COLO668 (cell line): ENCODE measurements at regions not wholly inside any gene's neighbourhood (a gene's known extent, or its start where the extent isn't known, plus 50 kb on each side); places are given as distances from the start of the nearest gene placed in this dataset.
"Not testable (repeated sequence)": the region's sequence is repeated elsewhere in the genome, so short reads cannot be mapped to it uniquely, and the experiment has no call there.

Experiments used
- DNase-seq: peaks from one replicate; lab custom pipeline; 2025; ENCODE audit not compliant: unreplicated experiment; lab: John Stamatoyannopoulos, UW

DNA sequence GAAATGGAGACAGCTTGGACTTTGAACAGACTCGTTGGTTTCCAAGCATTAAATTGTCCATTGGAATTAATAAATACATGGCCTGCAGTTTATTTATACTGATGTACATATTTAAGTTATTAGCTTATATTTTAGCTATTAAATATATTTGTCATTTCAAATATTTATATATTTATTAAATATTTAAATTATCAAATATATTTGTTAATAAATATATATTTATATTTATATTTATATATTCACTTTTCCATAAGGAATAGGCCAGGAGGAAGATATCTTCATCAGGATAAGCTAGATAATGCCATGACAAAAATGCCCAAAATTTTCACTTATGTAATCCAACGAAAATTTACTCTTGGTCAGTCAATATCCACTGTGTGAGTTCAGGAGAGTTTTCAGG, 229.9 kb downstream of the ZNF608 start:
- no peak for DNase-seq

DNA sequence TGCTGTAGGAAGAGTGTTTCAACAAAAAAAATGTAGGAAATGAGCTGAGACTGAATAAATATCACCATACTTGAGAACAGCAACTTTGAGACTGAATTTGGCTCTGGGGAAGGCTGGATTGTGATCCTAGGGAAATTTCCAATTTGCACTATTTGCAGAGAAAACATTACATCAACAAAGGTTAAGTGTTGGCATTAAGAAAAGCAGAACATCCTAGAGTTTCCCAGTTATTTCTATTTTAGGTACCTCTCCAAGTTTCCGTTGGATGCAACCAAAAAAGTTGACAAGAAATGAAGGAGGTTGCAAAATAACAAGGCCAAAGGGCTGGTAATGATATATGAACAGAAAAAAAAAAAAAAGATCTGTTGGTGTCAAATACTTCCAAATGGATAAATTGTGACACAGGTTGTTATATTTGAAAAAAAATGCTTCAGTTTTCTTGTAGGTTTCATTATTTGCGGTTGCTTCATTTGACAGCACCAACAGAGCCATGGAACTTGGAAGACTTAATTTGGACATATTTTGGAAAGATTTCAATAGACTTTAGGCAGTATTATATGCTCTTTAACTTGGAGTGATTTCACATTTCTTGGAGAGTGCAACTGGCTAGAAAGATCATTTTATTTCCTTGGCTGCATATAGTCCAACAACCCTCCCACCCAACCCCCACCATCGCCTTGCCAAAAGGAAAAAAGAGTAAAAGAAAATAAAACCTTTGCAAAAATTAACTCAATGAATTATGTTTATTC, 230.8 kb downstream of the ZNF608 start:
- no peak for DNase-seq

DNA sequence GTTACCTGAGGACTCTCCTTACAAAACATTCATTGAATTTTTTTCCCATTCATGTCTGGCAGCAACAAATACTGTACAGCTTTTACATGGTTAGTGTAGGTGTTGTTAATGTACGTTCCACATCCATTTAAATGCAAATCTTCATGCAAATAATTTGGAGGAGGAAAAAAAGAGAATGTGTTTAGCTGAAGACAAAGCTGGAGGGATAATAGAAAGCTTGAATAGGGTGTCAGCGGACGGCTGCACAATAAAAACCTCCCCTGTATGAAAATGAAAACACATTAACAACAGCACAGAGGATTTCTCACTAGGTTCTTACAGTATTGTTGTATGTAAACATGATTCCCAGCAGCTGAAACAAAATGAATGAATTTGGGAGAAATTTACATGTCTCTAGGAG, 231.5 kb downstream of the ZNF608 start:
- no peak for DNase-seq

DNA sequence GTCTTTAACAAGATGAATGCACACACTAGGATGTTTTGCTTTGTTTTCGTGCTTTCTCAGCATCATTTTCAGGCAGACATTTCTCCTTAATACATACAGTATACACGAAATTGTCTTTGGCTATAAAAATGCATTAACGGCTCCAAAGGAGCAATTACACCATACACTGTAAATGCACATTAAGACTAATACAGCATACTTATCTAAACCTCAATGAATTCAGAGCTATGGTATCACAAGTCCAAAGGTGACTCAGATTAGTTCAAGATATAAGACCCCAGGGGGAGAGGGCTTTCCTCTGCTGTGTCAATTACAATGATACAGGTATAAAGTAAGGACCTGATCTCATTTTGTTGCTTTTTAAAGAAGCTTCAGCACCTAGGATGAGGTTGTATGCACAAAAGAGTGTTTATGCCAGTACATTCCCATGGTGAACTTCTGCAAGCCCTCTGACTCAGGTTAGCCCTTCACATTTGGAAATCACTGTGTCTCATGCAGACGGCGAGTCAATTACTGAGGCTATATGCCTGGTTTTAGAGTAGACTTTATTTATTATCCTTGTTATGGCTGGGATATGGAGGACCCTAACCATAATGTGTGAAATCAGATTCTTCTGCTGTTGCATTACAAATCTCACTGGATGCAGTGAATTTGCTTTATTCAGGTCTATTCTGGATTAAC, 233.3 kb downstream of the ZNF608 start:
- no peak for DNase-seq

DNA sequence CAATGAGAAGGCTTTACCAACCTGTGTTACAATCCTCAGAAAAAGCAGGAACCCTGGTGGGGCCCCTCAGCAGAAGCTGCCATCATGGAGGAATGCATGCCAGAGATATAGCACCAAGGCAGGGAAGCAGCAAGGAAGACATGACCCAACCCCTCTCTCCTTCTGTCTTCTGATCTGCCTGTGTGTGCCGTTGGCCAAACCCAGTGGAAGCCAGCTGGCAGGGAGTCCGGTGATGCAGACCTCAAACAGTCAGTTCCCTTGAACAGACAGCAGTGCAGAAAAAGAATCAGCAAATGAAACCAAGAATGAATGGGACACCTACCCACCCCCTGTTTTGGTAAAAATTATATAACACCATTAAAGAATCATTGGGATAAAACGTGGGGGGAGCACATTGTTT, 234.2 kb downstream of the ZNF608 start:
- DNase-seq: no peak

DNA sequence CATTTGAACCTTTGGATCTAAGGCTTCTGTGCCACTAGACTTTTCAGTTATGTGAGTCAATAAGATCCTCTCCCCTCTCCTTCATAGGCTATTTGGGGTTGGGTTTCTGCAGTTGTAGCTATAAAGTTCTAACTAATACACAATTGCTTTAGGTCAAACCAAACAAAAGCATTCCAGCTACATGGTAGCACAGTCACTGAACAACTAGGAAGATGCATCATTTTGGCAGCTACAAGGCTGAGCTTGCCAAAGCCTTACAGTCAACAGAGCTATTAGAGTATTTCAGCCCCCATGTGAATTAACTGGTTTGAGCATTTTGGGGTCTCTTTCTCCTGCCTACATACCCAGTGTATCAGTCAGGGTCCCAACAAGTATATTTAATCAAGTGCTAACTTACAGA, 234.6 kb downstream of the ZNF608 start:
- no peak for DNase-seq

DNA sequence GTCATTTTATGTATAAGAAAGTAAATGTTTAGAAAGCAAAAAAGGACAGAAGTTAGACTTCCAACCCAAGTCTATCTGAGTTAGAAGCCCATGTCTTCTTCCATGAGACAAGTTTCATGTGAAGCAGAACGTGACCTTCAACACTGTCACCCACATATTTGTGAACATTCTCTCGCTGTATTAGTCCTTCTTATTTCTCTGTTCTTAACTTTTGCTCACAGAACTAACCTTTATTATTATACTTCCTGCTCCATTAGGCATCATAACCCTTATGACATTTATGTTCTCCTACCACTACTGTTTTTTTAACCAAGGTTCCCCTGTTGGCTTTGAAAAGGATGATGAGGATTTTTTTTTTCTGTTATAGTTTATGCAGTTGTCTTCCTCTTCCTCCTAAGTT, 238.8 kb downstream of the ZNF608 start:
- no peak for DNase-seq

DNA sequence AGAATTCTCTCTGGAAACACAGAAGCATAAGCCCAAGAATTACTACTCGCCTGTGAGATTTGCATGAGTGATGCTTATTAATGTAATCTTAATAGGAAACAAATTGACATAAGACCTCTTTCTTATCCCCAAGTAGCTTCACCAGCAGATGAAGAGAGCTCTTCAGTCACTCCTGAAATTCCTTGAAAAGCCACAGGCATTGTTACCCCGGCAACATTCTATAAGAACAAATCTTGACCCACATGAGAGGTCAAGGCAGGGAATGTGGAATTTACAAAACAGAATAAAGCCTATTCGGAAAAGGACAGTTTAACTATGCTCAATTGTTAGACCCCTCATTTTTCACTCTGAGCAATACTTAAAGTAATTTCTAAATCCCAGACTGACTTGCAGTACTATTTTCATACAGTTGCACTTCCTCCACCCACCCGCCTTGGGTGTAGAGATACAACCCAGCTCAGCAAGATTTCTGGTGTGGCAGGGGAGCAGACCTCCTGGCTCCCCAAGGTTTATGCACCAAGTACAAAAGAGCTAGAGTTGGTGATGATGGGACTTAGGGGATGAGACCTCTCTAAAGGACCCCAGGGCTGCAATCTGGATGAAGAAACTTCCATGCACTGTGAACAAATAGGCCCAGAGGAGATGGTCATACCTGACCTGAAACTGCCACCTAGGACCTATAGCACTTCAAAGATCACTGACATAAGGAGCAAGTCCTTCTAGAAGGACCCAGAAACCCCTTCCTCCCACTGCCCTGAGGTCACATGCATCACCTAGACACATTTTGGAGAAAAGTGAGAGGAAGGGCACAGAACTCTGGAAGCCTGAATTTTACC, 242.1 kb downstream of the ZNF608 start:
- no peak for DNase-seq

DNA sequence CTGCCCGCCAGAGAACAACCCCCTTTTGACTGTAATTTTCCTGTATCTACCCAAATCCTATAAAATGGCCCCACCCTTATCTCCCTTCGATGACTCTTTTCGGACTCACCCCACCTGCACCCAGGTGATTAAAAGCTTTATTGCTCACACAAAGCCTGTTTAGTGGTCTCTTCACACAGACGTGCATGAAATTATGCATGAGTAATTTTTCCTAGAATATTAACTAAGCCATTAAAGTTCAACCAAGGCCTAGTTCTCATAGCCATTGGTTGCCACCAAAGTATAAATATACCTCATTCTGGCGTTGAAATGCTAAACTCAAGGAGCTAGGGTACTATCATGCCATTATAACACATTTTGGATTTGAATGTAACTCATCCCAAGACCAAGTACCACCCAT, 243.9 kb downstream of the ZNF608 start:
- DNase-seq: no peak

DNA sequence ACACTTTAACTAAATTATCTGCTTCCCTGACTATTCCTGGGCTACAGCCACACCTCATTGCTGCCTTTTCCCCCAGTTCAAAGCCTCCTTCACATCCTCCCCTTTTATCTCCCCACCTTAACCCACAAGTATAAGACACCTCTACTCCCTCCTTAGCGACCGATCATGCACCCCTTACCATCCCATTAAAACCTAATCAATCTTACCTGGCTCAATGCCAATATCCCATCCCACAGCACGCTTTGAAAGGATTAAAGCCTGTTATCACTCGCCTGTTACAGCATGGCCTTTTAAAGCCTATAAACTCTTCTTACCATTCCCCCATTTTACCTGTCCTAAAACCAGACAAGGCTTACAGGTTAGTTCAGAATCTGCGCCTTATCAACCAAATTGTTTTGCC, 246.6 kb downstream of the ZNF608 start:
- not testable (repeated sequence) for DNase-seq

DNA sequence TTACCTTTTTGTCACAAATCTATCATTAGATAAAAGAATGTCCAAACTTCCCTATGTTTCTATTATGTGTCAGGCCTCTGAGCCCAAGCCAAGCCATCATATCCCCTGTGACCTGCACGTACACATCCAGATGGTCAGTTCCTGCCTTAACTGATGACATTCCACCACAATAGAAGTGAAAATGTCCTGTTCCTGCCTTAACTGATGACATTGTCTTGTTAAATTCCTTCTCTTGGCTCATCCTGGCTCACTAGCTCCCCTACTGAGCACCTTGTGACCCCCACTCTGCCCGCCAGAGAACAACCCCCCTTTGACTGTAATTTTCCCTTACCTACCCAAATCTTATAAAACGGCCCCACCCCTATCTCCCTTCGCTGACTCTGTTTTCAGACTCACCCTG, 249.5 kb downstream of the ZNF608 start:
- not testable (repeated sequence) for DNase-seq

DNA sequence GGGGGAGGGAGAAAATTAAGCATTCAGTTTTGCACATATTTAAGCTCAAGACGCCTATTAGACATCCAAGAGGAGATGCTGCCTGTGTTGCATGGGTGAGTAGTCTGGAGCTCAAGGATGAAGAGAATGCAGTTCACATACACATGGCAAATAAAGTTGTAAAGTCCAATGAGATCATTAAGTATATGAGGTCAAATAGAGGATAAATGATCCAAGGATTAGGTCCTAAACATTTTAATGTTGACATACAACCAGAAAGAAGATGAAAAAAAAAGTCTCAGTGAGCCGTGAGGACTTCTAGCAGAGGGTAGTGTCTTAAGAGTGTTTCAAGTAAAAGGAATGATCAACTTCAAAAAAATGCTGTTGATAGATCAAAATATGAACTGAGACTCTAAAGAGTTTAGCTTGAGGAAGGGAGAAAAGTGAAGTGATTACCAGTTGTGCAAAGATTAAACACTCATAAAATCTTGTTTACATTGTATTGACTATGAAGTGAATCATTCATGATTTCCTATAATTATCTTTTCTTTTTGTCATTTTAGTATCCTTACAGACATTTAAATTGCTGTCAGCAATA, 251.8 kb downstream of the ZNF608 start:
- DNase-seq: no peak

DNA sequence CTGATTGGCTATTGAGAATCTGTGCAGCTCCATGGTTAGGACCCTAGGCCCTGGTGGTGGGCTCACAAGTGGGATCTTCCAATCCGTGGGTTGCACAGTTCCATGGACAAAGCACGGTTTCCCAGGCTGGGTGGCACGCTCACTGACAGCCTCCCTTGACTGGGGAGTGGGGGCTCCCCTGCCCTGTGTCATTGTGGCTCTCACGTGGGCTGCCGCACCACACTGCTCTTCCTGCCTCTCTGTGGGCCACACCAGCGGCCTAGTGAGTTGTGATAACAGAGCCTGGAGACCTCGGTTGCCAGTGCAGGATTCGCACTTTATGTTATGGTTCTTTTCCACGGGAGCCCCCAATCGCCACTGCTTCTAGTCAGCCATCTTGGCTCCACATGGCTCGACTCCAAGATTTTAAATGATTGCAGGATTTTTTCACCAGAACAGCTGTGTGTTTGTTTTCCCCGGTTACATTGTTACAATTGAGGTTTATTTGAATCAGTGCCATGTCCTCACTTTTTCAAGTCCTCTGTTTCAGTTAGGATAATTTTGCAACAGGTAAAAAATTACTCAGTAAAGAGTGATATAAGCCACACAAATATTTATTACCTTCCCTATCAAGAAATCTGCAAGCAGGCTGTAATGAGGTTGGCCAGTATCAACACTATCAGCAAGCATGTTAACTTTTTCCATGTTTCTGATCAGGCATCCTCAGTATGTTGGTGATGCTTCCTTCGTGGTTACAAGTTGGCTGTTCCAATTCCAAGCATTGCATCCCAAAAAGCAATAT, 253.8 kb downstream of the ZNF608 start:
- no peak for DNase-seq

DNA sequence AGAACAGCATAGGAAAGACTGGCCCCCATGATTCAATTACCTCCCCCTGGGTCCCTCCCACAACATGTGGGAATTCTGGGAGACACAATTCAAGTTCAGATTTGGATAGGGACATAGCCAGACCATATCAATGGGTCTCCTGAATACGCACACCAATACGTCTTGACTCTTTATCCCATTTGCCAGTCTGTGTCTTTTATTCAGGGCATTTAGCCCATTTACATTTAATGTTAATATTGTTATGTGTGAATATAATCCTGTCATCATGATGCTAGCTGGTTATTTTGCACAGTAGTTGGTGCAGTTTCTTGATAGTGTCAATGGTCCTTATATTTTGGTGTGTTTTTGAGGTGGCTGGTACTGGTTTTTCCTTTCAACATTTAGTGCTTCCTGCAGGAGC, 256.1 kb downstream of the ZNF608 start:
- DNase-seq: not testable (repeated sequence)

DNA sequence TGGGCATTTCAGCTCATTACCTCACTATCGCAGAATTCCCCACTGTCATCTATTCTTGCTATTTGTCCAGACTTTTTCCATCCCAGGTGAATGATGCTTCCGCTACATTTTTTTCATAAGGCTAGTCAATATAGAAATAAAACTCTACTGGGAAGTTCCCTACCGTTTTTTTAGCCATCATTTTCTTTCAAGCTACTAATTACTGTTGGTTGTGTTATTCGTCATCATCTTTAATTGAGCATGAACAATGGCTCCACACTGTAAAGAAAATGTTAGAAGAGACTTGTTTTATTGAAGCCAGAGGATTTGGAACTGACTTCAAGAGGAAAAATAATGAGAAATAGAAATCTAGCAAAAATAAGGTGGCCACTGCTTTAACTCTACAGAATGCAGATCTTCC, 265.0 kb downstream of the ZNF608 start:
- DNase-seq: no peak

DNA sequence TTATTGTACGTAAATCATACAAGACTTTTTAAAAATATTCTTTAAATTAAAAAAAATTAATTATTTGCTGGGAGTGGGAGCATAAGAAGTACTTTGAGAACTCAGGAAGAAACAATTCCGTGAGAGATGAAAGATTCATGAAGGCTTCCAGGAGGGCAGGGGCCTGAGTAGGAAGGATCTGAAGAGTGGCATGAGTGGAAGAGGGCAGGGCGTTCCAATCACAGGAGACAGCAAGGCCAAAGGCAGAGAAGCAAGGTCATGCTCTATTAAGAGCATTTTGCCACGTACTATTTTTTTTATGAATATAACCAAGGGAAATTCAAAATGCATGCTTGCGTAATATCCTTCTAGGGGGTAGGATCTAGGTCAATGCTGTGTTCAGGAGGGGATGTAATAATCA, 265.5 kb downstream of the ZNF608 start:
- DNase-seq: no peak

DNA sequence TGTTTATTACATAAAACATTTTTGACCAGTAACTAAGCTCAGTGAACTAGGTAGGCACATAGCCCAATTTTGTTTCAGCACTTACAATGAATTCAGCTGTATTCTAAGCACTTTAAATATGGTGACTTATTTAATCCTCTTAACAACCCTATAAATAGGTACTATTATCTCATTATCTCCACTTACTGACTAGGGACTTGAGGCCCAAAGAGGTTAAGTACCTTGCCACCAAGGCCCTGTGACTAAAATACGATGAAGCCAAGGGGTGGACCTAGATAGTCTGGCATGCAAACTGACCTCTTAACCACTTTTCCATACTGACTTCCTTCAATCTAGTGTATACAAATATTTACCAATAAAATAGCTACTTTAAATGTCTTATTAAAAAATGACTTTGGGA, 266.4 kb downstream of the ZNF608 start:
- DNase-seq: no peak

DNA sequence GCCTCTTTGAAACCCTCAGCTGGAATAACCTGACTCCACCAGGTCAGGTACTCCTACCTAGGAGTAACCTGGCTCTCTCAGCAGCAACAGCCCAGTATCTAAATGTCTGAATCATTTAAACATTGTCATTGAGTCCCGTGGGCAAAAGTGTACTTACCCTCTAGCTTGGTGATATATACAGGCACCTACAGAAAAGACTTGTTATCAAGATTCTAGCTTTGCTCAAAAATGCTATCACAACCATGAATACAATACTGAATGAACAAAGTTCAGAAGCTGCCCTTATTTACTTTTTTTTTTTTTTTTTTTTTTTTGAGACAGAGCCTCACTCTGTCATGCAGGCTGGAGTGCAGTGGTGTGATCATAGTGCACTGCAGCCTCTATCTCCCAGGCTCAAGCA, 268.2 kb downstream of the ZNF608 start:
- no peak for DNase-seq

DNA sequence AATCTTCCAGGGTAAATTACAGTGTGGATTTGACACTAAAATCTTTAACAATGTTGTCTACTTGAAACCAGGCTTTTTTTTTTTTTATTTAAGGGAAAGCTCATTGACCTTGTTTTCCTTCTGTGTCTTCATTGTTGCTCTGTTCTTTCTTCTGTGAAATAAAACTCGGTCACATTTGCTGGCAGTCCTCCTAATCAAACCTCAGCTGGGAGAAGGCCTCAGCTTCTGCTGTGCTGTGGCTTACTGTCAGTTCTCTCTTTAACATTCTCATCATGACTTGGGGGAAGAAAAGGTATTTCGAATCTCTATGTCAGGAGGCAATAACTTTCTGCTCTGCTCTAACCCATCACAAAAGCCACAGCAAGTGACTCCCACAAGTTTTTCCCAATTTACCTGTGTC, 268.9 kb downstream of the ZNF608 start:
- no peak for DNase-seq

DNA sequence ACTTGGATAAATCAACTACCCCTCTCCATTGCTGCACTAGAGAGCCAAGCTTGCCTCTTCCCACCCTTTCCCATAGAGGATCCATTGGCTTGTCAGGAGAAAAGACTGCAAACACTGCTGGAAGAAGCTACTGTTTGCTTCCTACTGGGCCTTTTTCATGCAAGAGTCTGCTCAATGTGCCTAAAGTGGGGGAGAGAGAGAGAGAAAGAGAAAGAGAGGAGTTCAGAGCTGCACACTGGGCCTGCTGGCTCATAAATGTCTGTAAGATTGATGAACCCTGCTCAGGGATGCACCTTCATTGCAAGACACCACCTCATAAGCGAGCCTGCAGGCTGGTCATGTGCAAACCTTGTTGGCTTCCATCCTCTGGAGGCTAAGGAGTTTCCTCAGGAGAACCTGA, 269.4 kb downstream of the ZNF608 start:
- DNase-seq: no peak
